ENCODE measurements at regions not wholly inside any gene's neighbourhood (a gene's known extent, or its start where the extent isn't known, plus 50 kb on each side); places are given as distances from the start of the nearest gene placed in this dataset.

DNA sequence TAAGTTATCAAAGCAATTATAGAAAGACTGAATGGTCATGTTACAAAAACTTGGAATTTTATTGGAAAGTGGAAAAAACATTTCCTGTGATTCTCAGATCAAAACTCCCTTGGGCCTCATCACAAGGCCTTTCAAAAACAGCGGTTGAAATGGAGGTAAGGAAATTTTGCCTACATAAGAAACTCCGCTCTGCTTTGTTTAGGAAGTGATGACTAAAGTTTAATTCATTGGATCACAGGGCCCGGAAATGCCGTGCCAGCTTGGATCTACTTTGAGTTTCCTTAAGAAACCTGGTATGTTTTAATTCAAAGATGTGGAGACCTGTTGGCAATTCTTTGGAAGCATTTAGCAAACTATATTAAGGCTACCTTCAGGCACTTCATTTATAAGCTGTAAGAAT is 143.9 kb upstream of the MME start:
- H2AFZ ChIP-seq (ENCODE audit: low read length): no peak overlapping the region

DNA sequence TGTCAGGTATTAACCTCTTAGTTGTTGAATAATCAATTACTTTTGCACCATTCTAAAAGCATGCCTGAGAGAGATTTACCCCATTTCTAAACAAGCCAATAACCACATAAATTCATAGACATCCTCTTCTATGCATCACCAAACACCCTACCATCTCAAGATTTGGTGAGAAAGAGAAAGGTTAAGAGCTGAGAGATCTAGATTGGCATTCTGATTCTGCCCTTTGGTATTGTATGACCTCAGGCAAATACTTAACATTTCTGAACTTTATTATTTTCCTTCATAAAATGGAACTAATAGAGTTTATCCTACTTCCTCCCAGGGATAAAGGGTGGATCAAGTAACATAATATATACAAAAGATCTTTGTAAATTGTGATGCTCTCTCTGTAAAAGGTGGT is 146.5 kb upstream of the MME start:
- Histone ChIP-seq H3F3A (ENCODE audit: low read depth) (no peaks in the 10 kb centered on the region), H3K9ac (ENCODE audit: low read depth, low read length, poor library complexity, severe bottlenecking) (no peak overlapping the region), H4K20me1 (ENCODE audit: insufficient read depth, low read length, poor library complexity, severe bottlenecking) (no peaks in the 10 kb centered on the region), H3K36me3 (ENCODE audit: insufficient read depth, low read length) (no peaks in the 10 kb centered on the region), H3K79me2 (ENCODE audit: insufficient read depth, low read length) (no peaks in the 10 kb centered on the region), H3K9me2 (replicated peaks; ENCODE audit: low read depth, low read length) (no peaks in the 10 kb centered on the region), H3K27me3 (ENCODE audit: insufficient read depth, low read length, poor library complexity, severe bottlenecking) (no peaks in the 10 kb centered on the region), H3K4me3 (ENCODE audit: low read length, poor library complexity, severe bottlenecking) (no peak overlapping the region), H2AFZ (ENCODE audit: low read length) (no peak overlapping the region), H3K9me3 (ENCODE audit: insufficient read depth, low read depth, low read length) (no peaks in the 10 kb centered on the region), H3K4me1 (ENCODE audit: insufficient read depth, low read length, poor library complexity, severe bottlenecking) (no peaks in the 10 kb centered on the region), H3K4me2 (ENCODE audit: low read depth, low read length, poor library complexity, severe bottlenecking) (no peak overlapping the region)
- no peak for TF ChIP-seq EZH2phosphoT487 (IDR thresholded peaks at IDR 0.05; ENCODE audit: borderline replicate concordance)
- TF ChIP-seq, protein P1, sequence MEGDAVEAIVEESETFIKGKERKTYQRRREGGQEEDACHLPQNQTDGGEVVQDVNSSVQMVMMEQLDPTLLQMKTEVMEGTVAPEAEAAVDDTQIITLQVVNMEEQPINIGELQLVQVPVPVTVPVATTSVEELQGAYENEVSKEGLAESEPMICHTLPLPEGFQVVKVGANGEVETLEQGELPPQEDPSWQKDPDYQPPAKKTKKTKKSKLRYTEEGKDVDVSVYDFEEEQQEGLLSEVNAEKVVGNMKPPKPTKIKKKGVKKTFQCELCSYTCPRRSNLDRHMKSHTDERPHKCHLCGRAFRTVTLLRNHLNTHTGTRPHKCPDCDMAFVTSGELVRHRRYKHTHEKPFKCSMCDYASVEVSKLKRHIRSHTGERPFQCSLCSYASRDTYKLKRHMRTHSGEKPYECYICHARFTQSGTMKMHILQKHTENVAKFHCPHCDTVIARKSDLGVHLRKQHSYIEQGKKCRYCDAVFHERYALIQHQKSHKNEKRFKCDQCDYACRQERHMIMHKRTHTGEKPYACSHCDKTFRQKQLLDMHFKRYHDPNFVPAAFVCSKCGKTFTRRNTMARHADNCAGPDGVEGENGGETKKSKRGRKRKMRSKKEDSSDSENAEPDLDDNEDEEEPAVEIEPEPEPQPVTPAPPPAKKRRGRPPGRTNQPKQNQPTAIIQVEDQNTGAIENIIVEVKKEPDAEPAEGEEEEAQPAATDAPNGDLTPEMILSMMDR (conservative IDR thresholded peaks at IDR 0.05; ENCODE audit: low read length): no peak

More for the DNA sequence above, 143.9 kb upstream of the MME start:
- no peaks in the 10 kb centered on the region for H3K4me1 ChIP-seq (ENCODE audit: insufficient read depth, low read length, poor library complexity, severe bottlenecking)
- H3K9me3 ChIP-seq (ENCODE audit: insufficient read depth, low read depth, low read length): no peaks in the 10 kb centered on the region
- no peak overlapping the region for H3K4me2 ChIP-seq (ENCODE audit: low read depth, low read length, poor library complexity, severe bottlenecking)
- no peaks in the 10 kb centered on the region for H3K36me3 ChIP-seq (ENCODE audit: insufficient read depth, low read length)
- no peaks in the 10 kb centered on the region for H3F3A ChIP-seq (ENCODE audit: low read depth)
- no peaks in the 10 kb centered on the region for H3K9me2 ChIP-seq (replicated peaks; ENCODE audit: low read depth, low read length)
- H4K20me1 ChIP-seq (ENCODE audit: insufficient read depth, low read length, poor library complexity, severe bottlenecking): no peaks in the 10 kb centered on the region
- no peaks in the 10 kb centered on the region for H3K27me3 ChIP-seq (ENCODE audit: insufficient read depth, low read length, poor library complexity, severe bottlenecking)
- TF ChIP-seq EZH2phosphoT487 (IDR thresholded peaks at IDR 0.05; ENCODE audit: borderline replicate concordance): no peak
- TF ChIP-seq, protein P1 (conservative IDR thresholded peaks at IDR 0.05; ENCODE audit: low read length): no peak
- no peaks in the 10 kb centered on the region for H3K79me2 ChIP-seq (ENCODE audit: insufficient read depth, low read length)
- H3K4me3 ChIP-seq (ENCODE audit: low read length, poor library complexity, severe bottlenecking): no peak overlapping the region
- H3K9ac ChIP-seq (ENCODE audit: low read depth, low read length, poor library complexity, severe bottlenecking): no peak overlapping the region

DNA sequence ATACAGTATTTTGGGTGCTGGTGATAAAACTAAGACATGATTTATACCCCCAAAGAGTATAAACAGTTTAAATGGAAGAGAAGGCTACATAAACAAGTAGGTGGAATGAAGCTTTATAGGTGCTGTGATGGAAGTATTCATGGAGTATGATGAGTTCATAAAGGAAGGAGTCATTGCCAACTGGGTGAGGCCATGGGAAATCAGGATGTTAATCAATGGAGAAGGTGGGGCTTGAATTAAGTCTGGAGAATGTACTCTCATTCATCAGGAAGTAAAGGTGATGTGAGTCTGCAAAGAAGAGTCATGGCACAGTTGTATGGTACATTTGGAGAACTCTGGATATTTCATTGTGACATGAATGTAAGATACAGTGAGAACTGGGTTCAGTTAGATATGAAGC is 147.5 kb upstream of the MME start:
- no peaks in the 10 kb centered on the region for H3K79me2 ChIP-seq (ENCODE audit: insufficient read depth, low read length)
- no peaks in the 10 kb centered on the region for H3K36me3 ChIP-seq (ENCODE audit: insufficient read depth, low read length)
- no peaks in the 10 kb centered on the region for H3K9me2 ChIP-seq (replicated peaks; ENCODE audit: low read depth, low read length)
- H3F3A ChIP-seq (ENCODE audit: low read depth): no peaks in the 10 kb centered on the region
- no peaks in the 10 kb centered on the region for H3K4me1 ChIP-seq (ENCODE audit: insufficient read depth, low read length, poor library complexity, severe bottlenecking)
- no peaks in the 10 kb centered on the region for H3K27me3 ChIP-seq (ENCODE audit: insufficient read depth, low read length, poor library complexity, severe bottlenecking)
- H3K4me2 ChIP-seq (ENCODE audit: low read depth, low read length, poor library complexity, severe bottlenecking): no peak overlapping the region
- H3K9me3 ChIP-seq (ENCODE audit: insufficient read depth, low read depth, low read length): no peaks in the 10 kb centered on the region
- no peak overlapping the region for H3K9ac ChIP-seq (ENCODE audit: low read depth, low read length, poor library complexity, severe bottlenecking)
- no peak overlapping the region for H3K4me3 ChIP-seq (ENCODE audit: low read length, poor library complexity, severe bottlenecking)
- TF ChIP-seq, protein P1 (conservative IDR thresholded peaks at IDR 0.05; ENCODE audit: low read length): no peak
- TF ChIP-seq EZH2phosphoT487 (IDR thresholded peaks at IDR 0.05; ENCODE audit: borderline replicate concordance): no peak
- H2AFZ ChIP-seq (ENCODE audit: low read length): no peak overlapping the region
- no peaks in the 10 kb centered on the region for H4K20me1 ChIP-seq (ENCODE audit: insufficient read depth, low read length, poor library complexity, severe bottlenecking)
